NCI-H1694 (cell line): ENCODE measurements at regions not wholly inside any gene's neighbourhood (a gene's known extent, or its start where the extent isn't known, plus 50 kb on each side); places are given as distances from the start of the nearest gene placed in this dataset.

Experiments used
- DNase-seq: peaks from one replicate; lab custom pipeline; 2025; lab: John Stamatoyannopoulos, UW

GRCh38 chr1:25104932-25105561, 127.3 kb downstream of the SYF2 start:
- DNase-seq, result no peak

- DNase-seq, result no peak
These were observed 129.0 kb downstream of the SYF2 start for GRCh38 chr1:25103164-25103795.

GRCh38 chr1:25100151-25100833, 132.0 kb downstream of the SYF2 start:
- no peak for DNase-seq

GRCh38 chr1:25099343-25099951, 132.9 kb downstream of the SYF2 start:
- no peak for DNase-seq

GRCh38 chr1:25098717-25099116, 133.6 kb downstream of the SYF2 start:
- no peak for DNase-seq

GRCh38 chr1:25096307-25097150, 135.8 kb downstream of the SYF2 start:
- no peak for DNase-seq

- no peak for DNase-seq
These were observed 136.6 kb downstream of the SYF2 start for GRCh38 chr1:25095635-25096200.

- DNase-seq, result no peak
These were observed 137.3 kb downstream of the SYF2 start for GRCh38 chr1:25094995-25095394.

- DNase-seq, result no peak
These were observed 138.1 kb downstream of the SYF2 start for GRCh38 chr1:25094229-25094628.

- no peak for DNase-seq
These were observed 140.6 kb downstream of the SYF2 start for GRCh38 chr1:25091658-25092057.

- DNase-seq, result no peak
These were observed 141.4 kb downstream of the SYF2 start for GRCh38 chr1:25090707-25091422.

- no peak for DNase-seq
These were observed 142.5 kb downstream of the SYF2 start for GRCh38 chr1:25089772-25090171.

- no peak for DNase-seq
These were observed 143.4 kb downstream of the SYF2 start for GRCh38 chr1:25088946-25089345.

- DNase-seq, result no peak
These were observed 144.1 kb downstream of the SYF2 start for GRCh38 chr1:25088180-25088701.

GRCh38 chr1:25086518-25087079, 145.7 kb downstream of the SYF2 start:
- no peak for DNase-seq

- no peak for DNase-seq
These were observed 147.9 kb downstream of the SYF2 start for GRCh38 chr1:25084407-25084806.

GRCh38 chr1:25083481-25084345, 148.6 kb downstream of the SYF2 start:
- DNase-seq, result no peak

- DNase-seq, result no peak
These were observed 149.3 kb downstream of the SYF2 start for GRCh38 chr1:25082995-25083394.

GRCh38 chr1:25082216-25082899, 149.9 kb downstream of the SYF2 start:
- DNase-seq, result no peak
